ENCODE measurements at regions not wholly inside any gene's neighbourhood (a gene's known extent, or its start where the extent isn't known, plus 50 kb on each side); places are given as distances from the start of the nearest gene placed in this dataset.

- no peaks in the 10 kb centered on the region for H3K27me3 Mint-ChIP-seq (ENCODE audit: low read depth)
- no peak for TF ChIP-seq CTCF (conservative IDR thresholded peaks at IDR 0.05)
- no peak overlapping the region for H3K56ac ChIP-seq (ENCODE audit: insufficient read length, low read depth, low read length)
- H2BK12ac ChIP-seq (ENCODE audit: insufficient read length, low read depth, low read length) = no peak overlapping the region
- no peak overlapping the region for H3T11ph ChIP-seq (ENCODE audit: low read length)
- no peaks in the 10 kb centered on the region for H3K79me2 ChIP-seq (ENCODE audit: insufficient read depth, low read length)
- peaks cover 0 to 2% of the 10 kb centered on the region in 2 experiments; a peak in 3 of 5 replicates for H3K9me3 Mint-ChIP-seq
- no peak overlapping the region for H3K4me3 Mint-ChIP-seq
- H3K23ac ChIP-seq (ENCODE audit: insufficient read length, low read depth, low read length) = no peak overlapping the region
- H2BK120ac ChIP-seq (ENCODE audit: low read depth, low read length, poor library complexity, severe bottlenecking) = no peak overlapping the region
- no peak overlapping the region for H2BK20ac ChIP-seq (ENCODE audit: low read depth, low read length, poor library complexity, severe bottlenecking)
- H3K23me2 ChIP-seq (ENCODE audit: insufficient read length, low read depth, low read length, poor library complexity, severe bottlenecking) = no peaks in the 10 kb centered on the region
- H3K4me1 ChIP-seq (ENCODE audit: insufficient read depth, low read length) = peaks cover 5% of the 10 kb centered on the region; the same call in 1 of the 2 replicates
- no peak overlapping the region for H3K14ac ChIP-seq (ENCODE audit: insufficient read depth, low read length)
- H2BK5ac ChIP-seq (ENCODE audit: insufficient read length, low read length) = no peak overlapping the region
- no peak for DNase-seq
- no peaks in the 10 kb centered on the region for H3K36me3 Mint-ChIP-seq (ENCODE audit: insufficient read depth in 1 of 3, low read depth in 3 of 3)
- no peaks in the 10 kb centered on the region for H4K20me1 ChIP-seq (ENCODE audit: control insufficient read depth, insufficient read depth, insufficient read length)
- no peak overlapping the region for H3K9ac ChIP-seq (ENCODE audit: extremely low read depth, insufficient read length, low read length)
- no CpG with 5 or more reads among the region's 5 CpGs for WGBS (ENCODE audit: extremely low coverage, insufficient read length, low lambda C conversion rate)
- no peaks in the 10 kb centered on the region for H3K9me3 ChIP-seq (ENCODE audit: control insufficient read depth, low read depth, low read length)
- H2AFZ ChIP-seq (ENCODE audit: low read length) = peak overlapping the region; percentile 40
- no peaks in the 10 kb centered on the region for H3K79me1 ChIP-seq (ENCODE audit: insufficient read depth, low read depth, low read length, poor library complexity, severe bottlenecking)
- H4K91ac ChIP-seq (ENCODE audit: insufficient read length, low read depth, low read length) = no peak overlapping the region
- H2AK5ac ChIP-seq (ENCODE audit: insufficient read length, low read length) = no peak overlapping the region
- no peak overlapping the region for H4K8ac ChIP-seq (replicated peaks; ENCODE audit: insufficient read length, low read depth, low read length)
- no peak overlapping the region for H3K27ac ChIP-seq (ENCODE audit: insufficient read length, low read depth, low read length)
- no peak overlapping the region for H3K4ac ChIP-seq (ENCODE audit: low read depth, low read length)
- no peak overlapping the region for H2BK15ac ChIP-seq (ENCODE audit: low read depth, low read length)
- H3K18ac ChIP-seq (ENCODE audit: insufficient read length, low read depth, low read length) = no peak overlapping the region
- no peak overlapping the region for H4K5ac ChIP-seq (ENCODE audit: insufficient read length, low read depth, low read length)
- peaks cover 9 to 18% of the 10 kb centered on the region in 2 experiments for H3K4me1 Mint-ChIP-seq
- no peaks in the 10 kb centered on the region for H3K27me3 ChIP-seq (ENCODE audit: insufficient read depth, low read length)
- no peak overlapping the region for H3K27ac Mint-ChIP-seq
- no peak overlapping the region for H3K4me2 ChIP-seq (ENCODE audit: insufficient read depth, insufficient read length, low read length)
These were observed 193.5 kb upstream of the EDIL3 start for GRCh38 chr5:84578226-84578625.
